D341Med (cell line): ENCODE measurements at regions not wholly inside any gene's neighbourhood (a gene's known extent, or its start where the extent isn't known, plus 50 kb on each side); places are given as distances from the start of the nearest gene placed in this dataset.
"Not testable (repeated sequence)": the region's sequence is repeated elsewhere in the genome, so short reads cannot be mapped to it uniquely, and the experiment has no call there.

ENCODE experiments used
- DNase-seq: peaks from one replicate; pipeline ENCODE4 v3.0.0; 2012; ENCODE audit warnings: low spot score

- no peak for DNase-seq
Observed at GRCh38 chr5:162800301-162800700, 637.1 kb upstream of the CCNG1 start.

- no peak for DNase-seq
Observed at GRCh38 chr5:162801235-162801634, 636.2 kb upstream of the CCNG1 start.

- no peak for DNase-seq
Observed at GRCh38 chr5:162806195-162806594, 631.2 kb upstream of the CCNG1 start.

- no peak for DNase-seq
Observed at GRCh38 chr5:162811071-162811470, 626.3 kb upstream of the CCNG1 start.

- DNase-seq = no peak
Observed at GRCh38 chr5:162816816-162817215, 620.6 kb upstream of the CCNG1 start.

- no peak for DNase-seq
Observed at GRCh38 chr5:162817364-162817763, 620.0 kb upstream of the CCNG1 start.

GRCh38 chr5:162821664-162822063 lies 615.7 kb upstream of the CCNG1 start:
- DNase-seq = not testable (repeated sequence)

- DNase-seq = no peak
Observed at GRCh38 chr5:162824360-162824759, 613.0 kb upstream of the CCNG1 start.

GRCh38 chr5:162837155-162837554 lies 600.2 kb upstream of the CCNG1 start:
- DNase-seq = no peak

- DNase-seq = no peak
Observed at GRCh38 chr5:162842727-162843126, 594.7 kb upstream of the CCNG1 start.

GRCh38 chr5:162852134-162852533 lies 585.3 kb upstream of the CCNG1 start:
- no peak for DNase-seq

- DNase-seq = no peak
Observed at GRCh38 chr5:162858770-162859169, 578.6 kb upstream of the CCNG1 start.

GRCh38 chr5:162870966-162871365 lies 566.4 kb upstream of the CCNG1 start:
- no peak for DNase-seq

GRCh38 chr5:162882629-162883028 lies 554.8 kb upstream of the CCNG1 start:
- no peak for DNase-seq

- DNase-seq = no peak
Observed at GRCh38 chr5:162886717-162887116, 550.7 kb upstream of the CCNG1 start.

GRCh38 chr5:162888268-162888667 lies 549.1 kb upstream of the CCNG1 start:
- no peak for DNase-seq

GRCh38 chr5:162911873-162912272 lies 525.5 kb upstream of the CCNG1 start:
- no peak for DNase-seq

GRCh38 chr5:162916368-162916767 lies 521.0 kb upstream of the CCNG1 start:
- DNase-seq = no peak

- DNase-seq = no peak
Observed at GRCh38 chr5:162929104-162929503, 508.3 kb upstream of the CCNG1 start.

GRCh38 chr5:162931501-162931900 lies 505.9 kb upstream of the CCNG1 start:
- DNase-seq = no peak

- DNase-seq = no peak
Observed at GRCh38 chr5:162939991-162940390, 497.4 kb upstream of the CCNG1 start.

GRCh38 chr5:162948677-162949076 lies 488.7 kb upstream of the CCNG1 start:
- no peak for DNase-seq

GRCh38 chr5:162956570-162956969 lies 480.8 kb upstream of the CCNG1 start:
- DNase-seq = no peak

GRCh38 chr5:162964144-162964543 lies 473.3 kb upstream of the CCNG1 start:
- DNase-seq = not testable (repeated sequence)

GRCh38 chr5:162990063-162990462 lies 447.3 kb upstream of the CCNG1 start:
- no peak for DNase-seq
